ENCODE measurements at regions not wholly inside any gene's neighbourhood (a gene's known extent, or its start where the extent isn't known, plus 50 kb on each side); places are given as distances from the start of the nearest gene placed in this dataset.

DNA sequence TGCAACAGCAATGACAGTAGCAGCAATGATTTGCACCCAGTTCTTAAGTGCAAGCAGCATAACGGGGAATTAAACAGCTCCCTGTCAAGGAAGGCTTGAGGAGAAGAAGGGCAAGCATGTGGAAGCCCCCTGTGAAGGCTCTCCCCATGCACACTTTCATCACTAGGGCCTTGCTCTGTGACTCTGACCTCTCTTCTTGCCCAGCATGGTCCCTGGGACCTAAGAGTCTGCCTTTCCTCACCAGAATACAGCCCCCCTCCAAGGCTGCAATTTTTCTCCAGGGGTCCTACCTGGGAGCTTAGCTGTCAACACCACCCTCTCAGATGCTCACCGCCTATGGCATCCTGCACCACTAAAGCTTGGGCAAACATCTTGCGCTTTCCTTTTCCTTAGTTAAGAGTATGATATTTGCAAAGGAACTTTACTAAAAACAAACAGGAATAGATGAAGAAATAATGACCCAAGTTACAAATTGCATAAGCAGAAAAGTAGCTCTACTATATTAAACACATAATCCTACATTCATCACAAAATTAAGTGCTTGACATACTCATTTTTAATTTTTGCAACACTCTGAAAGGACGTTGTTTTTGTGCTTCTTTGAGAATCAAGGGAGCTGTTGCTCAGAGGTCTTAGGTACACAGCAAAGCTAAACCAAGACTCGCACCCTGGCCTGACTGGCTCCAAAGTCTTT, 187.6 kb downstream of the ADAMTS15 start:
- DNase-seq (ENCODE audit: low read depth): no peak
- TF ChIP-seq CTCF (IDR thresholded peaks at IDR 0.05; ENCODE audit: low read depth, low read length, missing control alignments): no peak
- H3K4me3 ChIP-seq (ENCODE audit: low read depth, low read length): no peak overlapping the region

- DNase-seq (ENCODE audit: low read depth): no peak
- no peak overlapping the region for H3K4me3 ChIP-seq (ENCODE audit: low read depth, low read length)
- TF ChIP-seq CTCF (IDR thresholded peaks at IDR 0.05; ENCODE audit: low read depth, low read length, missing control alignments): no peak
Observed at GRCh38 chr11:130636722-130637464, 188.4 kb downstream of the ADAMTS15 start.

DNA sequence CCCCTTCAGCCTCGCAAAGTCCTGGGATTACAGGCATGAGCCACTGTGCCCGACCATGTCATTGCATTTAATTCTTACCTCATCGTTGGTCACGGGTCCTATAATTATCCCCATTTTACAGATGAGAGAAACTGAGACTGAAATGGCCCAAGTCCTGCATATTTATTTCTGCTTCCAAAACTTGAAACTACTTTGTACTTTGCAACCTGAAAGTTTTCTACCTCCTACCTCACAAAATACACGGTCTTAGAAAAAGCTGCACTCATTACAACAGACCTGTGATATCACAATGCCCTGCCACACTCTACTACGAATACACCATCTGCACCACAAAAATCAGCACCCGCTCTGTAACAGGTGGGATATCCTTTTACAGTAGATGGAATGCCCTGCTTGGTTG, 189.1 kb downstream of the ADAMTS15 start:
- DNase-seq (ENCODE audit: low read depth): no peak
- H3K4me3 ChIP-seq (ENCODE audit: low read depth, low read length): no peak overlapping the region
- no peak for TF ChIP-seq CTCF (IDR thresholded peaks at IDR 0.05; ENCODE audit: low read depth, low read length, missing control alignments)

DNA sequence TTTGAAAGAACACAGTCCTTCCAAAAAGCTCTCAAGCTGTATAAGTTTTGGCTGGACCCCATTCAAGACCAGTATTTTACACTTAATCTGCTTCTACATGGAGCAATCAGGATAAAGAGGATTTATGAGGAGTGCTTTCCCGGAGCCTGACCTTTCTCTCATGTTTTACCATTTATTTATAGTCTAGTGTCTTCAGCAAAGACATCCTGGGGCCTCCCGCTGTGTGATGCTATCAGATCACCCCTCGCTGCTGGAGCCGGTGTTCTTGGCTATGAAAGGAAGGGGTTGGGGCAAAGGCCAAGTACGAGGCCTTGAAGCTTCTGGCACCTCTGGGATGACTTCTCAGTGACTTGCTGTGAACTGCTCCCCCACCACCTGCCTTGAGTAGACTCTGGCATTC, 189.6 kb downstream of the ADAMTS15 start:
- no peak for TF ChIP-seq CTCF (IDR thresholded peaks at IDR 0.05; ENCODE audit: low read depth, low read length, missing control alignments)
- no peak overlapping the region for H3K4me3 ChIP-seq (ENCODE audit: low read depth, low read length)
- no peak for DNase-seq (ENCODE audit: low read depth)

- no peak for TF ChIP-seq CTCF (IDR thresholded peaks at IDR 0.05; ENCODE audit: low read depth, low read length, missing control alignments)
- H3K4me3 ChIP-seq (ENCODE audit: low read depth, low read length): no peak overlapping the region
- no peak for DNase-seq (ENCODE audit: low read depth)
Observed at GRCh38 chr11:130638624-130639023, 190.2 kb downstream of the ADAMTS15 start.

GRCh38 chr11:130639369-130639768, 190.9 kb downstream of the ADAMTS15 start:
- no peak for DNase-seq (ENCODE audit: low read depth)
- no peak for TF ChIP-seq CTCF (IDR thresholded peaks at IDR 0.05; ENCODE audit: low read depth, low read length, missing control alignments)
- H3K4me3 ChIP-seq (ENCODE audit: low read depth, low read length): no peak overlapping the region

Measured in GM12864 (cell line).